ENCODE measurements at regions not wholly inside any gene's neighbourhood (a gene's known extent, or its start where the extent isn't known, plus 50 kb on each side); places are given as distances from the start of the nearest gene placed in this dataset.

- Histone ChIP-seq H3K4me3 (ENCODE audit: low read depth, low read length) (no peak overlapping the region), H3K9me3 (no peaks in the 10 kb centered on the region), H3K36me3 (no peaks in the 10 kb centered on the region), H3K27me3 (no peaks in the 10 kb centered on the region), H3K4me1 (no peaks in the 10 kb centered on the region)
- DNase-seq, result no peak
- TF ChIP-seq CTCF (IDR thresholded peaks at IDR 0.05; ENCODE audit: low read depth, low read length), result no peak
Observed at GRCh38 chr4:165621983-165622382, 243.2 kb downstream of the CPE start.

DNA sequence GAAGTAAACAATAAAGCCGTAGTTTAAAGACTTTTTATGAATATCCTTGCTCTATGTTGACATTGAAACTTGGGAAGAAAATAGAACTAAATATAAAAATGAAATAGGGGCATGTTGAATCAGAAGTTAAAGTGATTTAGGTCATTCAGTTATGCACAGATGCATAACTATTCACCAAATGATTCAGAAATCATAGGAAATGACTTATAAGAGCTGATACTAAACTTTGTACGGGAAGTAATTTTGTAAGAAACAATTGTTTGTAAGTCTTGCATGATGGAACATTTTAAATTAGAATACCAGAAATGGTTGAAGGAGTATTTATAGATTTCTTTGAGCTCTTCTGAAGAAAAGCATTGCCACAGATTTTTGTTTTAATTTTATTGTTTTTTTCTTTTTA lies 246.5 kb downstream of the CPE start:
- H3K4me1 ChIP-seq, result no peaks in the 10 kb centered on the region
- no peak for TF ChIP-seq CTCF (IDR thresholded peaks at IDR 0.05; ENCODE audit: low read depth, low read length)
- H3K4me3 ChIP-seq (ENCODE audit: low read depth, low read length), result no peak overlapping the region
- no peaks in the 10 kb centered on the region for H3K27me3 ChIP-seq
- no peak for DNase-seq
- no peaks in the 10 kb centered on the region for H3K9me3 ChIP-seq
- no peaks in the 10 kb centered on the region for H3K36me3 ChIP-seq

DNA sequence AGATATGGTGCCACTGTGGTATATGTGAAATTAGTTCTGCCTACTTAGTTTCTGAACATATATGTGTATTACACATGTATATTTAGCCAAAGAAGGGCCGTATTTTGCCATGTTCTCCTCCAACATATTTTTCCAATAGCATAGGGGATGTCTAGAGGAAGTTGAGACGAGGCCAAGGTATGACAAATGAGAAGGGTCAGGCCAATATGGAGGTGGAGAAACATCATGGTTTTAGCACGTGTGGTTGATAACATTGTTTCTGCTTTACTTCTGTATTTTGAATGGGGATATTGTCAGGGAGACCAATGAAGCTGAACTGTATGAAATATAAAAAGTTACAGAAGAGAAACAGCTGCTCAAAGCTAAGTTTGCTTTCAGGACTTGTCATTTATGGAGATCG lies 246.7 kb upstream of the TLL1 start:
- no peak for TF ChIP-seq CTCF (IDR thresholded peaks at IDR 0.05; ENCODE audit: low read depth, low read length)
- Histone ChIP-seq H3K9me3 (no peaks in the 10 kb centered on the region), H3K4me1 (no peaks in the 10 kb centered on the region), H3K4me3 (ENCODE audit: low read depth, low read length) (no peak overlapping the region), H3K27me3 (no peaks in the 10 kb centered on the region), H3K36me3 (no peaks in the 10 kb centered on the region)
- no peak for DNase-seq

DNA sequence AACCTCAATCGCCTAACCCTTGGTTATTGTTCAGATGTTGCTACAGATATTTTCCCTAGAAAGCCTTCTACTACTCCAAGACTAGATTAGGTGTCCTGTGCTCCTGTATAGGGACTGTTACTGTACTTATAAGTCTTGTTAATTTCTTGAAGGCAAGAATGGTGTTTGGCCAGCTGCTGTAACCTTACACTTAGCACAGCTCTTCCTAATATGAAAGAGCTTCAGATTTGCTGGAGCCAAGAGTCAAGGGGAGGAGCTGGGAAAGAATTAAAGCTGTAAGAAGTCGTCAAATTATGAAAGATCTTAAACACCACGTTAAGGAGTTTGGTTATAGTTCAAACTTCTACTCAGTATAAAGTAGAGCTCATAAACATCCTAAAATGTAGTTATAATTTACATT lies 245.9 kb upstream of the TLL1 start:
- no peak for DNase-seq
- Histone ChIP-seq H3K9me3 (no peaks in the 10 kb centered on the region), H3K4me1 (no peaks in the 10 kb centered on the region), H3K4me3 (ENCODE audit: low read depth, low read length) (no peak overlapping the region), H3K27me3 (no peaks in the 10 kb centered on the region), H3K36me3 (no peaks in the 10 kb centered on the region)
- TF ChIP-seq CTCF (IDR thresholded peaks at IDR 0.05; ENCODE audit: low read depth, low read length), result no peak

GRCh38 chr4:165627548-165627947 lies 245.5 kb upstream of the TLL1 start:
- no peak for DNase-seq
- Histone ChIP-seq H3K4me3 (ENCODE audit: low read depth, low read length) (no peak overlapping the region), H3K27me3 (no peaks in the 10 kb centered on the region)

DNA sequence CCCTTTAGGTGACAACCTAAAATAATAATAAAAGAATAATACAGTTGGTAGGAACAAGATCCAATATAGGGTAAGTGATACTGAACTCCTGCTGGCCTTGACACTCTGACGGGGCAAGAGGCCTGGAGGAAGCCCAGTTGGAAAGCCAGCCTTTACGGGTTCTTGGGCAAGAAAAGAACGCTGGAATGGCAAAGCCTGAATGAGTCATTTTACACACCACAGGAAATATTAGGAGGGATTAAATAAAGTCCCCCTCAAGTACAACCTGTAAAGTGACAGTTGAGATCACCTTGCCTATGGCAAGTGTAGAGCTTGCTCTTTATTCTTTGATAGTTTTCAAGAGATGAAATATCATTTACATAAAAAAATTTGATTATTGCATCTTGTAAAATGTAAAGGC lies 244.5 kb upstream of the TLL1 start:
- DNase-seq, result no peak
- Histone ChIP-seq H3K4me1 (no peaks in the 10 kb centered on the region), H3K27me3 (no peaks in the 10 kb centered on the region), H3K4me3 (ENCODE audit: low read depth, low read length) (no peak overlapping the region), H3K9me3 (no peaks in the 10 kb centered on the region), H3K36me3 (no peaks in the 10 kb centered on the region)
- no peak for TF ChIP-seq CTCF (IDR thresholded peaks at IDR 0.05; ENCODE audit: low read depth, low read length)

More at GRCh38 chr4:165627548-165627947, 245.5 kb upstream of the TLL1 start:
- Histone ChIP-seq H3K9me3 (no peaks in the 10 kb centered on the region), H3K4me1 (no peaks in the 10 kb centered on the region), H3K36me3 (no peaks in the 10 kb centered on the region)
- no peak for TF ChIP-seq CTCF (IDR thresholded peaks at IDR 0.05; ENCODE audit: low read depth, low read length)

All from BE2C (cell line).